ENCODE measurements at regions not wholly inside any gene's neighbourhood (a gene's known extent, or its start where the extent isn't known, plus 50 kb on each side); places are given as distances from the start of the nearest gene placed in this dataset.

DNA sequence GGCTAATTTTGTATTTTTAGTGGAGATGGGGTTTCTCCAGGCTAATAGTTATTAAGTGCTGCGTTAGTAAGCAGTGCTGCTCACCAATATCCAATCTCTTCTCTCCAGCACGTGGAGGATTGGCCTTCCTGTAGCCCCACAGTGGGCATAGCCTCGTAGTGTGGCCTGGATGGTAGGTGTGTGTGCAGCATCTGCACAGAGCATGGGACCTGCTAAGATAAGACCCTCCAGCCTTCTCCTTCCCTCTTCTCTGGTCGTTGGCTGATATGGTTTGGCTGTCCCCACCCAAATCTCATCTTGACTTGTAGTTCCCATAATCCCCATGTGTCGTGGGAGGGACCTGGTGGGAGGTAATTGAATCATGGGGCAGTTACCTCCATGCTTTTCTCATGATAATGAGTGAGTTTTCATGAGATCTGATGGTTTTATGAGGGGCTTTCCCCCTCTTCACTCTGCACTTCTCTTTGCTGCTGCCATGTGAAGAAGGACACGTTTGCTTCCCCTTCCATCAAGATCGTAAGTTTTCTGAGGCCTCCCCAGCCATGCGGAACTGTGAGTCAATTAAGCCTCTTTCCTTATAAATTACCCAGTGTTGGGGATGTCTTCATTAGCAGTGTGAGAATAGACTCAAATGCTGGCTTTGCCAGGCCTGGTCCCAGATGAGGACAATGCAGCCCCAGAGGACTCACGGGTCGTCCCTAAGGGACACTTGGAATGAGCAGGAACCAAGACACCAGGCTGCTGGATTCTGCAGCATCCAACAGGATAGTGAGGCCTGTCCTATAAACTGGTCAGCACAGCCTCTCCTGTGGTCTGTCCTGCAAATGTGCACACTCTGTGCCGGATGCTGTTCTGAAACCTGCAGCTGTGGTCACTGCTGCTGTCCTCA, 63.4 kb upstream of the AFDN start (continued):
- TF ChIP-seq, protein P1, sequence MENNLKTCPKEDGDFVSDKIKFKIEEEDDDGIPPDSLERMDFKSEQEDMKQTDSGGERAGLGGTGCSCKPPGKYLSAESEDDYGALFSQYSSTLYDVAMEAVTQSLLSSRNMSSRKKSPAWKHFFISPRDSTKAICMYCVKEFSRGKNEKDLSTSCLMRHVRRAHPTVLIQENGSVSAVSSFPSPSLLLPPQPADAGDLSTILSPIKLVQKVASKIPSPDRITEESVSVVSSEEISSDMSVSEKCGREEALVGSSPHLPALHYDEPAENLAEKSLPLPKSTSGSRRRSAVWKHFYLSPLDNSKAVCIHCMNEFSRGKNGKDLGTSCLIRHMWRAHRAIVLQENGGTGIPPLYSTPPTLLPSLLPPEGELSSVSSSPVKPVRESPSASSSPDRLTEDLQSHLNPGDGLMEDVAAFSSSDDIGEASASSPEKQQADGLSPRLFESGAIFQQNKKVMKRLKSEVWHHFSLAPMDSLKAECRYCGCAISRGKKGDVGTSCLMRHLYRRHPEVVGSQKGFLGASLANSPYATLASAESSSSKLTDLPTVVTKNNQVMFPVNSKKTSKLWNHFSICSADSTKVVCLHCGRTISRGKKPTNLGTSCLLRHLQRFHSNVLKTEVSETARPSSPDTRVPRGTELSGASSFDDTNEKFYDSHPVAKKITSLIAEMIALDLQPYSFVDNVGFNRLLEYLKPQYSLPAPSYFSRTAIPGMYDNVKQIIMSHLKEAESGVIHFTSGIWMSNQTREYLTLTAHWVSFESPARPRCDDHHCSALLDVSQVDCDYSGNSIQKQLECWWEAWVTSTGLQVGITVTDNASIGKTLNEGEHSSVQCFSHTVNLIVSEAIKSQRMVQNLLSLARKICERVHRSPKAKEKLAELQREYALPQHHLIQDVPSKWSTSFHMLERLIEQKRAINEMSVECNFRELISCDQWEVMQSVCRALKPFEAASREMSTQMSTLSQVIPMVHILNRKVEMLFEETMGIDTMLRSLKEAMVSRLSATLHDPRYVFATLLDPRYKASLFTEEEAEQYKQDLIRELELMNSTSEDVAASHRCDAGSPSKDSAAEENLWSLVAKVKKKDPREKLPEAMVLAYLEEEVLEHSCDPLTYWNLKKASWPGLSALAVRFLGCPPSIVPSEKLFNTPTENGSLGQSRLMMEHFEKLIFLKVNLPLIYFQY (CRISPR knock-in tag; IDR thresholded peaks at IDR 0.05; ENCODE audit: borderline replicate concordance) = no peak
- TF ChIP-seq, protein P2, sequence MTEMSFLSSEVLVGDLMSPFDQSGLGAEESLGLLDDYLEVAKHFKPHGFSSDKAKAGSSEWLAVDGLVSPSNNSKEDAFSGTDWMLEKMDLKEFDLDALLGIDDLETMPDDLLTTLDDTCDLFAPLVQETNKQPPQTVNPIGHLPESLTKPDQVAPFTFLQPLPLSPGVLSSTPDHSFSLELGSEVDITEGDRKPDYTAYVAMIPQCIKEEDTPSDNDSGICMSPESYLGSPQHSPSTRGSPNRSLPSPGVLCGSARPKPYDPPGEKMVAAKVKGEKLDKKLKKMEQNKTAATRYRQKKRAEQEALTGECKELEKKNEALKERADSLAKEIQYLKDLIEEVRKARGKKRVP (CRISPR knock-in tag; IDR thresholded peaks at IDR 0.05) = no peak
- TF ChIP-seq SP1 (IDR thresholded peaks at IDR 0.05) (no peak), SP1 (CRISPR knock-in tag; IDR thresholded peaks at IDR 0.05) (no peak), MAZ (IDR thresholded peaks at IDR 0.05; ENCODE audit: borderline replicate concordance, low read depth, low read length) (no peak), MAZ (CRISPR knock-in tag; IDR thresholded peaks at IDR 0.05; ENCODE audit: low read depth) (no peak), CBX5 (CRISPR knock-in tag; IDR thresholded peaks at IDR 0.05; ENCODE audit: borderline replicate concordance) (no peak), SAFB2 (CRISPR knock-in tag; IDR thresholded peaks at IDR 0.05; ENCODE audit: borderline replicate concordance, low read depth) (no peak), KLF16 (CRISPR knock-in tag; IDR thresholded peaks at IDR 0.05) (no peak), JUNB (CRISPR knock-in tag; IDR thresholded peaks at IDR 0.05; ENCODE audit: borderline replicate concordance) (no peak)
